IMR-90 (cell line): ENCODE measurements at regions not wholly inside any gene's neighbourhood (a gene's known extent, or its start where the extent isn't known, plus 50 kb on each side); places are given as distances from the start of the nearest gene placed in this dataset.
"Not testable (repeated sequence)": the region's sequence is repeated elsewhere in the genome, so short reads cannot be mapped to it uniquely, and the experiment has no call there.

ENCODE experiments used
- ATAC-seq: fragments of 200-7000 bp; cut with Tn5 transposase; 2 replicates; pipeline ENCODE4 v1.9.1; 2020; ENCODE audit warnings: low read depth, mild to moderate bottlenecking, moderate library complexity
- BruUV-seq: library from RNA; stranded (reverse); fragments of 400-500 nt; replicated peaks from 2 replicates; lab custom pipeline; 2021; lab: Mats Ljungman, UMichigan
- CTCF ChIA-PET: fragments of 300-600 bp; formaldehyde crosslinking; extraction: SDS; loops from one replicate; lab custom pipeline; 2021; ENCODE audit warnings: antibody characterized with exemption; lab: Yijun Ruan, JAX
- POLR2A ChIA-PET: fragments of 300-600 bp; sonication (Branson Sonifier 250); formaldehyde crosslinking; loops from one replicate; lab custom pipeline; 2022; ENCODE audit warnings: antibody characterized with exemption; ENCODE audit not compliant: unreplicated experiment; lab: Charles Lee
- DNase-seq: peaks from one replicate; pipeline ENCODE4 v3.0.0; 2013
- H2AFZ ChIP-seq: replicated peaks from 2 replicates; pipeline ENCODE3; 2013; ENCODE audit warnings: low read length, mild to moderate bottlenecking; ENCODE audit not compliant: poor library complexity
- H2AK5ac ChIP-seq: 2 replicates; pipeline ENCODE4 v1.6.1; 2013; ENCODE audit warnings: low read depth, low read length, inconsistent platforms
- H2AK9ac ChIP-seq: replicated peaks from 2 replicates; pipeline ENCODE3; 2013; ENCODE audit warnings: mild to moderate bottlenecking, low read depth, low read length, moderate library complexity; ENCODE audit not compliant: poor library complexity
- H2BK120ac ChIP-seq: 2 replicates; pipeline ENCODE4 v1.6.1; 2013; ENCODE audit warnings: low read depth, low read length, inconsistent platforms
- H2BK15ac ChIP-seq: 3 replicates; pipeline ENCODE4 v1.6.1; 2013; ENCODE audit warnings: low read depth, low read length, inconsistent platforms
- H2BK20ac ChIP-seq: 2 replicates; pipeline ENCODE4 v1.6.1; 2013; ENCODE audit warnings: low read depth, mild to moderate bottlenecking, inconsistent platforms, low read length, moderate library complexity
- H2BK5ac ChIP-seq: 2 replicates; pipeline ENCODE4 v1.6.1; 2013; ENCODE audit warnings: mild to moderate bottlenecking, low read depth, low read length, inconsistent platforms; ENCODE audit not compliant: poor library complexity, severe bottlenecking
- H3K14ac ChIP-seq: replicated peaks from 2 replicates; pipeline ENCODE4 v1.6.1; 2013; ENCODE audit warnings: low read depth, low read length, inconsistent platforms
- H3K18ac ChIP-seq: 2 replicates; pipeline ENCODE4 v1.6.1; 2013; ENCODE audit warnings: low read depth, low read length, control low read depth
- H3K23ac ChIP-seq: 2 replicates; pipeline ENCODE4 v1.6.1; 2013; ENCODE audit warnings: low read depth, low read length, inconsistent platforms
- H3K27ac ChIP-seq: 2 replicates; pipeline ENCODE4 v1.5.1; 2013; ENCODE audit warnings: mild to moderate bottlenecking, control low read depth, low read length; ENCODE audit not compliant: insufficient read depth
- H3K27me3 ChIP-seq: 2 replicates; pipeline ENCODE4 v1.6.1; 2013; ENCODE audit warnings: low read length; ENCODE audit not compliant: control insufficient read depth, insufficient read depth
- H3K36me3 ChIP-seq: 2 replicates; pipeline ENCODE4 v1.6.1; 2013; ENCODE audit warnings: low read length, mixed read lengths; ENCODE audit not compliant: control insufficient read depth, insufficient read depth
- H3K4ac ChIP-seq: 2 replicates; pipeline ENCODE4 v1.6.1; 2013; ENCODE audit warnings: low read depth, low read length, inconsistent platforms
- H3K4me1 ChIP-seq: 2 replicates; pipeline ENCODE4 v1.6.1; 2013; ENCODE audit warnings: low read length, mixed read lengths; ENCODE audit not compliant: control insufficient read depth, insufficient read depth
- H3K4me2 ChIP-seq: 2 replicates; pipeline ENCODE4 v1.6.1; 2013; ENCODE audit warnings: low read depth, mild to moderate bottlenecking, control low read depth, low read length, moderate library complexity
- H3K4me3 ChIP-seq: 2 replicates; pipeline ENCODE4 v1.5.1; 2013; ENCODE audit warnings: low read depth, mild to moderate bottlenecking, control low read depth, low read length, moderate library complexity; ENCODE audit not compliant: insufficient read depth
- H3K56ac ChIP-seq: 2 replicates; pipeline ENCODE4 v1.6.1; 2013; ENCODE audit warnings: low read length, inconsistent platforms; ENCODE audit not compliant: insufficient read depth; ENCODE audit errors: extremely low read depth
- H3K79me1 ChIP-seq, 2 experiments: 2 replicates each; pipeline ENCODE4 v1.6.1; 2013; ENCODE audit warnings: low read length in 2 of 2, inconsistent platforms in 1 of 2, low read depth in 1 of 2
- H3K9ac ChIP-seq: 2 replicates; pipeline ENCODE4 v1.6.1; 2013; ENCODE audit warnings: low read depth, low read length, control low read depth
- H3K9me1 ChIP-seq: 2 replicates; pipeline ENCODE4 v1.6.1; 2013; ENCODE audit warnings: low read length, inconsistent platforms; ENCODE audit not compliant: insufficient read depth
- H3K9me3 ChIP-seq: 2 replicates; pipeline ENCODE4 v1.6.1; 2013; ENCODE audit warnings: low read length; ENCODE audit not compliant: control insufficient read depth, insufficient read depth
- H4K20me1 ChIP-seq: 2 replicates; pipeline ENCODE4 v1.6.1; 2013; ENCODE audit warnings: low read length, inconsistent platforms; ENCODE audit not compliant: insufficient read depth
- H4K5ac ChIP-seq: 2 replicates; pipeline ENCODE4 v1.6.1; 2013; ENCODE audit warnings: mild to moderate bottlenecking, low read depth, low read length, control low read depth
- H4K8ac ChIP-seq, 2 experiments: 2 replicates each; pipeline ENCODE4 v1.6.1; 2013; ENCODE audit warnings: low read depth in 2 of 2, low read length in 2 of 2, control low read depth in 1 of 2, inconsistent platforms in 1 of 2
- H4K91ac ChIP-seq: 2 replicates; pipeline ENCODE4 v1.6.1; 2013; ENCODE audit warnings: low read depth, low read length, inconsistent platforms; ENCODE audit not compliant: insufficient read depth
- WGBS, 2 experiments: methylation state at CpG; one replicate each; pipeline versions ENCODE4 v1.1.5 to v1.1.7; 2013; ENCODE audit warnings: missing lambda C conversion rate in 2 of 2; ENCODE audit not compliant: insufficient read length in 1 of 2; ENCODE audit errors: extremely low coverage in 2 of 2; 5-methylcytosine and 5-hydroxymethylcytosine counted together
- dilution Hi-C: fragments of 300-500 bp; cut with HindIII; formaldehyde crosslinking; loops from one replicate; pipeline ENCODE4 v1.14.3; 2018; ENCODE audit warnings: low sequenced_read_pairs; ENCODE audit not compliant: unreplicated experiment
- in situ Hi-C: fragments of 300-500 bp; cut with MboI; formaldehyde crosslinking; loops from 3 replicates; pipeline ENCODE4 v1.14.3; 2019; ENCODE audit warnings: low sequenced_read_pairs, inconsistent platforms, mixed read lengths
- intact Hi-C: fragments of 100-400 bp; cut with micrococcal nuclease; formaldehyde crosslinking; loops from 2 replicates; pipeline ENCODE4 v1.10.0; 2022

GRCh38 chr1:238326479-238326878 lies 435.8 kb upstream of the ZP4 start:
- H3K36me3 ChIP-seq, BruUV-seq, H3K18ac ChIP-seq, POLR2A ChIA-PET, H2AFZ ChIP-seq, H4K8ac ChIP-seq, H3K9me1 ChIP-seq, H3K4me2 ChIP-seq, H3K56ac ChIP-seq, H3K4me3 ChIP-seq, CTCF ChIA-PET, H3K27me3 ChIP-seq, H4K20me1 ChIP-seq, H2AK9ac ChIP-seq, H2BK15ac ChIP-seq, H4K5ac ChIP-seq, H4K91ac ChIP-seq, H2BK5ac ChIP-seq, DNase-seq, H3K14ac ChIP-seq, H2AK5ac ChIP-seq, intact Hi-C loops, dilution Hi-C loops, H3K4me1 ChIP-seq, H3K9me3 ChIP-seq, H3K27ac ChIP-seq, H3K79me1 ChIP-seq, H3K9ac ChIP-seq, H3K4ac ChIP-seq, ATAC-seq, H2BK20ac ChIP-seq, in situ Hi-C loops, H3K23ac ChIP-seq, H2BK120ac ChIP-seq: not testable (repeated sequence)
- no CpG with 5 or more reads among the region's 9 CpGs for WGBS, 2 experiments
